Keratinocyte (primary cell): ENCODE measurements at regions not wholly inside any gene's neighbourhood (a gene's known extent, or its start where the extent isn't known, plus 50 kb on each side); places are given as distances from the start of the nearest gene placed in this dataset.

Experiments
- DNase-seq: peaks from one replicate; pipeline ENCODE4 v3.0.0-alpha.2; 2011; ENCODE audit warnings: low read depth, missing footprints, low spot score
- FAIRE-seq: peaks from 2 replicates; lab custom pipeline; 2011; peaks lifted over from hg19 to GRCh38; lab: Jason Lieb, UNC
- H2AFZ ChIP-seq: 2 replicates; pipeline ENCODE4 v1.6.0; 2012; ENCODE audit warnings: low read length, control low read depth, inconsistent platforms; ENCODE audit not compliant: control insufficient read depth
- H3K27ac ChIP-seq: 2 replicates; pipeline ENCODE4 v1.5.1; 2011; ENCODE audit warnings: low read length; ENCODE audit not compliant: control insufficient read depth, insufficient read depth
- H3K27me3 ChIP-seq: 3 replicates; pipeline ENCODE4 v1.6.0; 2011; ENCODE audit warnings: low read length; ENCODE audit not compliant: control insufficient read depth, insufficient read depth; ENCODE audit errors: extremely low read depth
- H3K36me3 ChIP-seq, 2 experiments: 2 replicates in 1 of 2; 3 replicates in 1 of 2; pipeline ENCODE4 v1.5.1; 2011; ENCODE audit warnings: low read length in 2 of 2, mild to moderate bottlenecking in 1 of 2; ENCODE audit not compliant: control insufficient read depth in 2 of 2, insufficient read depth in 2 of 2; ENCODE audit errors: extremely low read depth in 1 of 2
- H3K4me1 ChIP-seq: 3 replicates; pipeline ENCODE4 v1.5.1; 2011; ENCODE audit warnings: low read length; ENCODE audit not compliant: control insufficient read depth, insufficient read depth; ENCODE audit errors: extremely low read depth
- H3K4me2 ChIP-seq: 3 replicates; pipeline ENCODE4 v1.6.0; 2011; ENCODE audit warnings: low read depth, low read length; ENCODE audit not compliant: control insufficient read depth, insufficient read depth; ENCODE audit errors: extremely low read depth
- H3K4me3 ChIP-seq, 3 experiments: fragments of 200-600 bp in 1 of 3; sonication (generic) in 1 of 3; 2 replicates in 2 of 3; 3 replicates in 1 of 3; pipeline ENCODE4 v1.5.1; 2011 to 2016; ENCODE audit warnings: low read length in 3 of 3, mild to moderate bottlenecking in 3 of 3, control low read depth in 2 of 3, inconsistent platforms in 1 of 3, low read depth in 1 of 3, mixed read lengths in 1 of 3, mixed run types in 1 of 3, moderate library complexity in 1 of 3; ENCODE audit not compliant: control insufficient read depth in 2 of 3, insufficient read depth in 2 of 3; ENCODE audit errors: extremely low read depth in 1 of 3
- H3K79me2 ChIP-seq: 2 replicates; pipeline ENCODE4 v1.6.0; 2012; ENCODE audit warnings: low read length; ENCODE audit not compliant: control insufficient read depth, insufficient read depth
- H3K9ac ChIP-seq: 3 replicates; pipeline ENCODE4 v1.6.0; 2011; ENCODE audit warnings: low read length; ENCODE audit not compliant: control insufficient read depth, insufficient read depth; ENCODE audit errors: extremely low read depth
- H3K9me1 ChIP-seq: 3 replicates; pipeline ENCODE4 v1.6.0; 2011; ENCODE audit warnings: low read length; ENCODE audit not compliant: control insufficient read depth, insufficient read depth; ENCODE audit errors: extremely low read depth
- H3K9me3 ChIP-seq: 2 replicates; pipeline ENCODE4 v1.5.1; 2012; ENCODE audit warnings: low read depth, low read length; ENCODE audit not compliant: control insufficient read depth
- H4K20me1 ChIP-seq: 3 replicates; pipeline ENCODE4 v1.6.0; 2011; ENCODE audit warnings: low read length; ENCODE audit not compliant: control insufficient read depth, insufficient read depth; ENCODE audit errors: extremely low read depth
- CTCF ChIP-seq, 3 experiments: IDR thresholded peaks in 1 of 3; conservative IDR thresholded peaks in 1 of 3; optimal IDR thresholded peaks in 1 of 3; 2 replicates in 2 of 3; 3 replicates in 1 of 3; pipeline versions ENCODE3 to v1.5.1; 2011; ENCODE audit warnings: low read length in 3 of 3, mild to moderate bottlenecking in 3 of 3, moderate library complexity in 2 of 3, control low read depth in 1 of 3, inconsistent platforms in 1 of 3; ENCODE audit not compliant: insufficient read depth in 2 of 3; ENCODE audit errors: extremely low read depth in 1 of 3
- EZH2 ChIP-seq: IDR thresholded peaks from one replicate; pipeline ENCODE4 v1.6.1; 2012; ENCODE audit warnings: inconsistent platforms, mild to moderate bottlenecking, low read length, moderate library complexity
- dilution Hi-C: fragments of 300-500 bp; cut with MboI; formaldehyde crosslinking; loops from one replicate; pipeline ENCODE4 v1.7.0; 2020; ENCODE audit warnings: low sequenced_read_pairs; ENCODE audit not compliant: extremely low pct_ligation_motif_present

- Histone ChIP-seq H3K27ac (no peak overlapping the region), H3K9me1 (no peaks in the 10 kb centered on the region), H3K36me3 (no peaks in the 10 kb centered on the region), H3K79me2 (no peaks in the 10 kb centered on the region), H3K4me3 (no peak overlapping the region), H3K4me1 (no peaks in the 10 kb centered on the region), H2AFZ (no peak overlapping the region), H4K20me1 (no peaks in the 10 kb centered on the region), H3K27me3 (peaks cover 59% of the 10 kb centered on the region), H3K9ac (no peak overlapping the region), H3K9me3 (peaks cover 3% of the 10 kb centered on the region), H3K4me2 (no peak overlapping the region)
- no peak for FAIRE-seq
- dilution Hi-C loops: no loop called here
- no peak for DNase-seq
- no peak for TF ChIP-seq CTCF (optimal IDR thresholded peaks at IDR 0.05 in 1 of 3, IDR thresholded peaks at IDR 0.05 in 1 of 3, conservative IDR thresholded peaks at IDR 0.05 in 1 of 3; ENCODE audit: extremely low read depth in 1 of 3, insufficient read depth in 2 of 3, low read length in 3 of 3)
- TF ChIP-seq EZH2: no peak
Observed at GRCh38 chr14:103277931-103278330, 56.1 kb upstream of the EIF5 start.

- dilution Hi-C loops: no loop called here
- FAIRE-seq (no peak), DNase-seq (no peak)
- Histone ChIP-seq H3K9ac (no peak overlapping the region), H3K79me2 (no peaks in the 10 kb centered on the region), H3K4me2 (peak overlapping the region; percentile 53), H3K36me3 (no peaks in the 10 kb centered on the region), H4K20me1 (no peaks in the 10 kb centered on the region), H2AFZ (no peak overlapping the region), H3K27me3 (peaks cover 49% of the 10 kb centered on the region), H3K9me1 (no peaks in the 10 kb centered on the region), H3K27ac (no peak overlapping the region), H3K4me3 (no peak overlapping the region), H3K9me3 (peaks cover 1% of the 10 kb centered on the region), H3K4me1 (no peaks in the 10 kb centered on the region)
- TF ChIP-seq CTCF (optimal IDR thresholded peaks at IDR 0.05 in 1 of 3, IDR thresholded peaks at IDR 0.05 in 1 of 3, conservative IDR thresholded peaks at IDR 0.05 in 1 of 3; ENCODE audit: extremely low read depth in 1 of 3, insufficient read depth in 2 of 3, low read length in 3 of 3) (no peak), EZH2 (peak; percentile 34)
Observed at GRCh38 chr14:103279142-103280025, 54.7 kb upstream of the EIF5 start.
